CD4-positive, alpha-beta T cell (primary cell): ENCODE measurements at regions not wholly inside any gene's neighbourhood (a gene's known extent, or its start where the extent isn't known, plus 50 kb on each side); places are given as distances from the start of the nearest gene placed in this dataset.
"Not testable (repeated sequence)": the region's sequence is repeated elsewhere in the genome, so short reads cannot be mapped to it uniquely, and the experiment has no call there.

Experiments
- ATAC-seq: fragments of 200-7000 bp; cut with Tn5 transposase; one replicate; pipeline ENCODE4 v1.10.0; 2022; ENCODE audit warnings: mild to moderate bottlenecking; ENCODE audit not compliant: poor library complexity
- CTCF ChIA-PET: fragments of 350-600 bp; sonication (Branson Sonifier 250); formaldehyde crosslinking; loops from one replicate; lab custom pipeline; 2021; ENCODE audit warnings: antibody characterized with exemption, inconsistent platforms; lab: Charles Lee
- POLR2A ChIA-PET: fragments of 350-600 bp; sonication (Branson Sonifier 250); formaldehyde crosslinking; loops from one replicate; lab custom pipeline; 2021; ENCODE audit warnings: antibody characterized with exemption, inconsistent platforms; lab: Charles Lee
- DNase-seq, 14 experiments: peaks; one replicate each; pipeline ENCODE4 v3.0.0-alpha.2; 2013 to 2020; ENCODE audit warnings: mixed read lengths in 2 of 14
- H3K27ac ChIP-seq, 2 donors: one replicate each; pipeline versions ENCODE4 v1.5.1 to v1.7.0; 2013; ENCODE audit warnings: low read length in 2 of 2, low read depth in 1 of 2, mild to moderate bottlenecking in 1 of 2
- H3K27me3 ChIP-seq, 2 experiments: 1 replicate in 1 of 2; 2 replicates in 1 of 2; pipeline versions ENCODE4 v1.6.1 to v1.7.0; 2013; ENCODE audit warnings: low read length in 2 of 2, control low read depth in 1 of 2, mild to moderate bottlenecking in 1 of 2, moderate library complexity in 1 of 2; ENCODE audit not compliant: insufficient read depth in 2 of 2, control insufficient read depth in 1 of 2
- H3K36me3 ChIP-seq: one replicate; pipeline ENCODE4 v1.6.1; 2013; ENCODE audit warnings: low read length, control low read depth; ENCODE audit not compliant: insufficient read depth
- H3K4me1 ChIP-seq: one replicate; pipeline ENCODE4 v1.6.1; 2013; ENCODE audit warnings: low read length, control low read depth; ENCODE audit not compliant: insufficient read depth
- H3K4me3 ChIP-seq: one replicate; pipeline ENCODE4 v1.5.1; 2013; ENCODE audit warnings: mild to moderate bottlenecking, low read length, moderate library complexity
- H3K9me3 ChIP-seq, 2 experiments: 1 replicate in 1 of 2; 2 replicates in 1 of 2; pipeline versions ENCODE4 v1.6.1 to v1.7.0; 2013; ENCODE audit warnings: low read length in 2 of 2, mild to moderate bottlenecking in 2 of 2, control low read depth in 1 of 2, moderate library complexity in 1 of 2; ENCODE audit not compliant: control insufficient read depth in 1 of 2, insufficient read depth in 1 of 2
- H3K27ac Mint-ChIP-seq: one replicate; pipeline ENCODE4 v1.8.0; 2020; ENCODE audit warnings: mixed read lengths
- H3K27me3 Mint-ChIP-seq: one replicate; pipeline ENCODE4 v1.8.0; 2021; ENCODE audit warnings: mixed read lengths
- H3K36me3 Mint-ChIP-seq: one replicate; pipeline ENCODE4 v1.8.0; 2021; ENCODE audit warnings: low read depth, mixed read lengths
- H3K4me1 Mint-ChIP-seq: one replicate; pipeline ENCODE4 v1.8.0; 2021; ENCODE audit warnings: low read depth, mixed read lengths
- H3K4me3 Mint-ChIP-seq: one replicate; pipeline ENCODE4 v1.8.0; 2020; ENCODE audit warnings: mild to moderate bottlenecking, mixed read lengths
- H3K9me3 Mint-ChIP-seq: one replicate; pipeline ENCODE4 v1.8.0; 2020; ENCODE audit warnings: mixed read lengths
- CTCF ChIP-seq: fragments of 200-600 bp; IDR thresholded peaks from one replicate; pipeline ENCODE4 v1.8.0; 2022; ENCODE audit warnings: antibody characterized with exemption, mild to moderate bottlenecking
- intact Hi-C, 2 experiments: fragments of 100-400 bp; cut with DNase I in 1 of 2; cut with micrococcal nuclease in 1 of 2; formaldehyde crosslinking; loops; one replicate each; pipeline versions ENCODE4 v1.15.1 to v1.9.0; 2023 to 2025; cut with DNase I, micrococcal nuclease

GRCh38 chr3:67937498-67938118 lies 283.2 kb upstream of the SUCLG2 start:
- no peaks in the 10 kb centered on the region for H3K36me3 Mint-ChIP-seq
- POLR2A ChIA-PET: interaction anchor here (0.7 kb wide), 1 partner anchor 10 kb away, joined by 3 read pairs; no protein-coding TSS in a partner anchor
- intact Hi-C loops: no loop called here

GRCh38 chr3:67930394-67930793 lies 276.0 kb upstream of the SUCLG2 start:
- H3K4me1 Mint-ChIP-seq, H3K4me3 Mint-ChIP-seq, H3K9me3 Mint-ChIP-seq, CTCF ChIA-PET, intact Hi-C loops, H3K4me3 ChIP-seq, H3K4me1 ChIP-seq, DNase-seq, H3K36me3 ChIP-seq, H3K27me3 Mint-ChIP-seq, H3K27ac Mint-ChIP-seq, H3K27ac ChIP-seq, H3K36me3 Mint-ChIP-seq, POLR2A ChIA-PET, ATAC-seq, H3K9me3 ChIP-seq, H3K27me3 ChIP-seq: not testable (repeated sequence)

More at GRCh38 chr3:67937498-67938118, 283.2 kb upstream of the SUCLG2 start:
- no peak for TF ChIP-seq CTCF
- Mint-ChIP-seq H3K4me3 (no peak overlapping the region), H3K27ac (no peak overlapping the region), H3K27me3 (no peaks in the 10 kb centered on the region), H3K9me3 (peaks cover 2% of the 10 kb centered on the region), H3K4me1 (peaks cover 25% of the 10 kb centered on the region)
- no peak for DNase-seq
- CTCF ChIA-PET: no interaction called here
- H3K9me3 ChIP-seq: peaks cover 0 to 4% of the 10 kb centered on the region in 2 experiments
- H3K27me3 ChIP-seq: no peaks in the 10 kb centered on the region
- no peak overlapping the region for H3K27ac ChIP-seq
- no peaks in the 10 kb centered on the region for H3K36me3 ChIP-seq
- no peaks in the 10 kb centered on the region for H3K4me1 ChIP-seq
- H3K4me3 ChIP-seq: no peak overlapping the region
- ATAC-seq: no peak

GRCh38 chr3:67923796-67924195 lies 269.4 kb upstream of the SUCLG2 start:
- no peaks in the 10 kb centered on the region for H3K36me3 Mint-ChIP-seq
- peaks cover 6% of the 10 kb centered on the region for H3K9me3 Mint-ChIP-seq
- no peaks in the 10 kb centered on the region for H3K4me1 Mint-ChIP-seq
- H3K4me3 Mint-ChIP-seq: no peak overlapping the region
- ATAC-seq: no peak
- no peaks in the 10 kb centered on the region for H3K27me3 Mint-ChIP-seq
- no peak for DNase-seq
- no peak for TF ChIP-seq CTCF
- H3K27me3 ChIP-seq: no peaks in the 10 kb centered on the region
- peaks cover 0 to 6% of the 10 kb centered on the region in 2 experiments for H3K9me3 ChIP-seq
- no peak overlapping the region for H3K27ac ChIP-seq
- ChIA-PET CTCF (no interaction called here), POLR2A (interaction anchor here (0.6 kb wide), 1 partner anchor 1607 kb away, joined by 3 read pairs; no protein-coding TSS in a partner anchor)
- no peaks in the 10 kb centered on the region for H3K36me3 ChIP-seq
- no peak overlapping the region for H3K4me3 ChIP-seq
- H3K4me1 ChIP-seq: no peaks in the 10 kb centered on the region
- H3K27ac Mint-ChIP-seq: no peak overlapping the region
- intact Hi-C loops: no loop called here

- CTCF ChIA-PET: no interaction called here
- Histone ChIP-seq H3K9me3 (peaks cover 0 to 6% of the 10 kb centered on the region in 2 experiments), H3K4me3 (no peak overlapping the region), H3K27ac (no peak overlapping the region), H3K4me1 (no peaks in the 10 kb centered on the region), H3K27me3 (no peaks in the 10 kb centered on the region), H3K36me3 (no peaks in the 10 kb centered on the region)
- Mint-ChIP-seq H3K36me3 (no peaks in the 10 kb centered on the region), H3K4me3 (no peak overlapping the region), H3K9me3 (peaks cover 6% of the 10 kb centered on the region), H3K27me3 (no peaks in the 10 kb centered on the region), H3K27ac (no peak overlapping the region), H3K4me1 (no peaks in the 10 kb centered on the region)
- no peak for TF ChIP-seq CTCF
- POLR2A ChIA-PET: no interaction called here
- ATAC-seq (no peak), DNase-seq (no peak)
- intact Hi-C loops: no loop called here
These were observed 266.6 kb upstream of the SUCLG2 start for GRCh38 chr3:67920969-67921368.
